ENCODE measurements at regions not wholly inside any gene's neighbourhood (a gene's known extent, or its start where the extent isn't known, plus 50 kb on each side); places are given as distances from the start of the nearest gene placed in this dataset.

DNA sequence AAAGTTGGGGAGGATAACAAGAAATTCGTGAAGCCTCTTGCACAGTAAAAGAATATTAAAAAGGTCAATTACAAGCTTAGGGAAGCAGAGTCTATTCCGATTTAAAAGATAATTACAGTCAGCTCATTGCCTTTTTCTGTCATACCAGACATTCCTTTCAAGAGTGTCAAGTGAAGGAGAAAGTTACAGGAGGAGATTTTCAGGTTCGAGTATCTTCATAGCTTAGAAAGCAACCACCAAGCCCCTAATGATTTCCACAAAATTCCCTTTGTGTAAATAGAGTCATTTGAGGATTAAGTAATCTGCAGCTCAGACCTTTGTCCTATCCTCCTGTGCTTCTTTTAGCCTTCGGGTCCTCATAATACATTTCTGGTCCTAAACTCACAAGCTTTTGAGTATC, 414.9 kb downstream of the CDH2 start:
- no peaks in the 10 kb centered on the region for H3K36me3 ChIP-seq (ENCODE audit: control insufficient read depth, insufficient read depth, low read length)
- no peak overlapping the region for H3K4me3 ChIP-seq (ENCODE audit: low read depth, low read length)
- H3K27me3 ChIP-seq (ENCODE audit: control insufficient read depth, insufficient read depth, low read length): no peaks in the 10 kb centered on the region
- H3K27ac ChIP-seq (ENCODE audit: low read depth, low read length): no peak overlapping the region
- H3K9ac ChIP-seq (ENCODE audit: low read length): no peak overlapping the region
- peaks cover 12% of the 10 kb centered on the region for H3K4me1 ChIP-seq (ENCODE audit: control insufficient read depth, insufficient read depth, low read length)
- no peaks in the 10 kb centered on the region for H3K9me3 ChIP-seq (ENCODE audit: control insufficient read depth, insufficient read depth, low read depth, low read length)

GRCh38 chr18:27752944-27753343, 424.0 kb downstream of the CDH2 start:
- H3K9me3 ChIP-seq (ENCODE audit: control insufficient read depth, insufficient read depth, low read depth, low read length): no peaks in the 10 kb centered on the region
- peaks cover 3% of the 10 kb centered on the region; the same call in 1 of the 2 replicates for H3K4me1 ChIP-seq (ENCODE audit: control insufficient read depth, insufficient read depth, low read length)
- H3K36me3 ChIP-seq (ENCODE audit: control insufficient read depth, insufficient read depth, low read length): no peaks in the 10 kb centered on the region
- H3K27ac ChIP-seq (ENCODE audit: low read depth, low read length): no peak overlapping the region
- H3K4me3 ChIP-seq (ENCODE audit: low read depth, low read length): no peak overlapping the region
- no peaks in the 10 kb centered on the region for H3K27me3 ChIP-seq (ENCODE audit: control insufficient read depth, insufficient read depth, low read length)
- H3K9ac ChIP-seq (ENCODE audit: low read length): no peak overlapping the region

DNA sequence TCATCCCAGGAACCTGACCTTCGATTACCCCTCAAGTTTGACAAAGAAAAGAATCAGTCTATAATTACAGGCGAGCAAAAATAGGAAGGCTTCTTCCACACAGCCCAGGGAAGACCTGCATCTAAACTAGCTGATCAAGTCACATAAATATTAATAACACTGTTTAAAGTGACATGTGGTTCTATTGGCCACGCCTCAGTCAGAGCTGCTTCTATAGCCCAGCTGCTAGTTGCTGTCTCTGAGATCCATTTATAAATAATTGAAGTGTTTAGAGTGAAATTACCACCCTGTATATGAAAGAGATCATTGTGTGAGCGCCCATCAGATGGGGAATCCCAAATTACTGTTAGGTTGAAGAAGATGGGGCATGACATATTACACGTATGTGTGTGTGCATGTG, 426.0 kb downstream of the CDH2 start:
- Histone ChIP-seq H3K36me3 (ENCODE audit: control insufficient read depth, insufficient read depth, low read length) (no peaks in the 10 kb centered on the region), H3K27me3 (ENCODE audit: control insufficient read depth, insufficient read depth, low read length) (no peaks in the 10 kb centered on the region), H3K4me3 (ENCODE audit: low read depth, low read length) (no peak overlapping the region), H3K9ac (ENCODE audit: low read length) (no peak overlapping the region), H3K4me1 (ENCODE audit: control insufficient read depth, insufficient read depth, low read length) (peaks cover 3% of the 10 kb centered on the region; the same call in 1 of the 2 replicates), H3K27ac (ENCODE audit: low read depth, low read length) (no peak overlapping the region), H3K9me3 (ENCODE audit: control insufficient read depth, insufficient read depth, low read depth, low read length) (no peaks in the 10 kb centered on the region)

GRCh38 chr18:27750014-27750413, 426.9 kb downstream of the CDH2 start:
- Histone ChIP-seq H3K4me3 (ENCODE audit: low read depth, low read length) (no peak overlapping the region), H3K4me1 (ENCODE audit: control insufficient read depth, insufficient read depth, low read length) (peaks cover 3% of the 10 kb centered on the region; the same call in 1 of the 2 replicates), H3K27ac (ENCODE audit: low read depth, low read length) (no peak overlapping the region)

DNA sequence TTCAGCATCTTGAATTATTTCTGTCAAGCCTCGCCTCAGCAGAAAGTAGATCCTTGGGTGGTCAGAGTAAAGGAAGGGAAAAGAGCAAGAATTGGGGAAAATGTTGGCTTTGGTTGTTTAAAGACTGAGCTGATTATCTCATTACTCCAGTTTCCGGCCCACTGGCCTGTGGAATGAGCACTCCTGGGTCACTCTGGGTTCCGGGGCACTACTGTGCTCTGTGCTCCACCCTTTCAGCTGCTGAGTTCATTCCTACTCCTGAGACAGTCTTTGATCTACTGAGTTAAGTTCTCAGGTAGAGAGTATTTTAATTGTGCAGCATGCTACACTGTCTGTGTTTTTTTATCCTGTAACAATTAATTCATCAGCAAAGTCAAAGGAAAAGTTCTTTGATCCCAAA, 427.7 kb downstream of the CDH2 start:
- Histone ChIP-seq H3K4me3 (ENCODE audit: low read depth, low read length) (no peak overlapping the region), H3K9ac (ENCODE audit: low read length) (no peak overlapping the region), H3K36me3 (ENCODE audit: control insufficient read depth, insufficient read depth, low read length) (no peaks in the 10 kb centered on the region), H3K27me3 (ENCODE audit: control insufficient read depth, insufficient read depth, low read length) (no peaks in the 10 kb centered on the region), H3K9me3 (ENCODE audit: control insufficient read depth, insufficient read depth, low read depth, low read length) (no peaks in the 10 kb centered on the region), H3K27ac (ENCODE audit: low read depth, low read length) (no peak overlapping the region), H3K4me1 (ENCODE audit: control insufficient read depth, insufficient read depth, low read length) (peaks cover 3% of the 10 kb centered on the region; the same call in 1 of the 2 replicates)

More at GRCh38 chr18:27750014-27750413, 426.9 kb downstream of the CDH2 start:
- H3K27me3 ChIP-seq (ENCODE audit: control insufficient read depth, insufficient read depth, low read length): no peaks in the 10 kb centered on the region
- H3K36me3 ChIP-seq (ENCODE audit: control insufficient read depth, insufficient read depth, low read length): no peaks in the 10 kb centered on the region
- H3K9ac ChIP-seq (ENCODE audit: low read length): no peak overlapping the region
- no peaks in the 10 kb centered on the region for H3K9me3 ChIP-seq (ENCODE audit: control insufficient read depth, insufficient read depth, low read depth, low read length)

DNA sequence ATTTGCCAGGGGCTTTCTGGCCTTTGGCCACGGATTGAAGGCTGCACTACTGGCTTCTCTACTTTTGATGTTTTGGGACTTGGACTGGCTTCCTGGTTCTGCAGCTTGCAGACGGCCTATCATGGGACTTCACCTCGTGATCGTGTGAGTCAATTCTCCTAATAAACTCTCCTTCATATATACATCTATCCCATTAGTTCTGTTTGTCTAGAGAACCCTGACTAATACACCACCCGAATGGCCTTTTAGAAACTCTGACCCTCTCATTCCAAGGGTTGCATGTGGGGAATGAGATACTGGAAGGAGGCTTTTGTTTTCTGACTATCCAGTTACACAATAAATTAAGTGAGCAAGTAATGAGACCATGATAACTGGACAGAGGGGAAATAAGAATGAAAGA, 430.7 kb downstream of the CDH2 start:
- peaks cover 3% of the 10 kb centered on the region; the same call in 1 of the 2 replicates for H3K4me1 ChIP-seq (ENCODE audit: control insufficient read depth, insufficient read depth, low read length)
- no peaks in the 10 kb centered on the region for H3K36me3 ChIP-seq (ENCODE audit: control insufficient read depth, insufficient read depth, low read length)
- H3K9ac ChIP-seq (ENCODE audit: low read length): no peak overlapping the region
- H3K27me3 ChIP-seq (ENCODE audit: control insufficient read depth, insufficient read depth, low read length): no peaks in the 10 kb centered on the region
- H3K9me3 ChIP-seq (ENCODE audit: control insufficient read depth, insufficient read depth, low read depth, low read length): no peaks in the 10 kb centered on the region
- no peak overlapping the region for H3K27ac ChIP-seq (ENCODE audit: low read depth, low read length)
- no peak overlapping the region for H3K4me3 ChIP-seq (ENCODE audit: low read depth, low read length)

DNA sequence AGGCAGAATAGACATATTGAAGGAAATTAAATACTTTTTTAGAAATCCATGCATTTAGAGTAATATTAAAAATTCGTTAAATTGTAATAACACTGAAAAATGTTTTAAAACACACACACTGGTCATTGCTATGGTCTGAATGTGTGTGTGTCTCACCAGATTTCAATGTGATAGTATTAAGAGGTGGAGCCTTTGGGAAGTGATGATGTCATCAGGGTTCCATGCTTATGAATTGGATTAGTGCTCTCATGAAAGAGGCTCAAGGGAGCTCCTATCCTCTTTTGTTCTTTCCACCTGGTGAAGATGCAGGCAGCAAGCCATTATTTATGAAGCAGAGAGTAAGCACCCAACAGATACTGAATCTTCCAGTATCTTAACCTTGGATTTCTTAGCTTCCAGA, 441.8 kb downstream of the CDH2 start:
- H3K27ac ChIP-seq (ENCODE audit: low read depth, low read length): no peak overlapping the region
- H3K4me3 ChIP-seq (ENCODE audit: low read depth, low read length): no peak overlapping the region
- no peaks in the 10 kb centered on the region for H3K4me1 ChIP-seq (ENCODE audit: control insufficient read depth, insufficient read depth, low read length)
- no peak overlapping the region for H3K9ac ChIP-seq (ENCODE audit: low read length)
- H3K36me3 ChIP-seq (ENCODE audit: control insufficient read depth, insufficient read depth, low read length): no peaks in the 10 kb centered on the region
- no peaks in the 10 kb centered on the region; the same call in 1 of the 2 replicates for H3K9me3 ChIP-seq (ENCODE audit: control insufficient read depth, insufficient read depth, low read depth, low read length)
- no peaks in the 10 kb centered on the region for H3K27me3 ChIP-seq (ENCODE audit: control insufficient read depth, insufficient read depth, low read length)

DNA sequence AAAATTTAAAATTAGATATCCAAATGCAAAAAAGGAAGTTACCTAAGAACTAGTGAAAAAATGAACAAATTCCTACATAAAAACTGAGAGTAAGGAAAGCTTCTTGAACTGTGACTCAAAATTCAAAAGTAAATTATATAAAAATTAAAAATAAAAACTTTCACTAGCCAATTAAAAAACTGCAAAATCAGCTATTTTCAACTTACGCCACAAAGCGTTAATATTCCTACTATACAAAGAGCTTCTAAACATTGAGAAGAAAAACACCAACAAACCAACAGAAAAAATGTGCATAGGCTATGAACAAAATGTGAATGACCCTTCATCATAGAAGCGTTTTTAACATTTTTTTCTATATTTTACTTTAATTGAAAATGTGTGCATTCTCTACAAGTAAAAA, 445.7 kb downstream of the CDH2 start:
- Histone ChIP-seq H3K27me3 (ENCODE audit: control insufficient read depth, insufficient read depth, low read length) (no peaks in the 10 kb centered on the region), H3K9ac (ENCODE audit: low read length) (no peak overlapping the region), H3K9me3 (ENCODE audit: control insufficient read depth, insufficient read depth, low read depth, low read length) (peaks cover 24% of the 10 kb centered on the region), H3K27ac (ENCODE audit: low read depth, low read length) (no peak overlapping the region), H3K36me3 (ENCODE audit: control insufficient read depth, insufficient read depth, low read length) (no peaks in the 10 kb centered on the region), H3K4me1 (ENCODE audit: control insufficient read depth, insufficient read depth, low read length) (no peaks in the 10 kb centered on the region), H3K4me3 (ENCODE audit: low read depth, low read length) (no peak overlapping the region)

GRCh38 chr18:27728659-27729058, 448.3 kb downstream of the CDH2 start:
- H3K4me1 ChIP-seq (ENCODE audit: control insufficient read depth, insufficient read depth, low read length): peaks cover 7% of the 10 kb centered on the region
- H3K9me3 ChIP-seq (ENCODE audit: control insufficient read depth, insufficient read depth, low read depth, low read length): peaks cover 27% of the 10 kb centered on the region
- H3K27ac ChIP-seq (ENCODE audit: low read depth, low read length): no peak overlapping the region
- H3K27me3 ChIP-seq (ENCODE audit: control insufficient read depth, insufficient read depth, low read length): no peaks in the 10 kb centered on the region
- H3K4me3 ChIP-seq (ENCODE audit: low read depth, low read length): no peak overlapping the region
- no peak overlapping the region for H3K9ac ChIP-seq (ENCODE audit: low read length)
- no peaks in the 10 kb centered on the region for H3K36me3 ChIP-seq (ENCODE audit: control insufficient read depth, insufficient read depth, low read length)

GRCh38 chr18:27724362-27724761, 452.6 kb downstream of the CDH2 start:
- H3K4me3 ChIP-seq (ENCODE audit: low read depth, low read length): no peak overlapping the region
- no peaks in the 10 kb centered on the region for H3K36me3 ChIP-seq (ENCODE audit: control insufficient read depth, insufficient read depth, low read length)
- H3K27ac ChIP-seq (ENCODE audit: low read depth, low read length): no peak overlapping the region
- H3K9ac ChIP-seq (ENCODE audit: low read length): no peak overlapping the region
- peaks cover 12% of the 10 kb centered on the region for H3K4me1 ChIP-seq (ENCODE audit: control insufficient read depth, insufficient read depth, low read length)
- H3K27me3 ChIP-seq (ENCODE audit: control insufficient read depth, insufficient read depth, low read length): no peaks in the 10 kb centered on the region
- H3K9me3 ChIP-seq (ENCODE audit: control insufficient read depth, insufficient read depth, low read depth, low read length): peaks cover 20% of the 10 kb centered on the region

GRCh38 chr18:27723168-27723567, 453.8 kb downstream of the CDH2 start:
- H3K27ac ChIP-seq (ENCODE audit: low read depth, low read length): no peak overlapping the region

GRCh38 chr18:27719680-27720079, 457.2 kb downstream of the CDH2 start:
- H3K9ac ChIP-seq (ENCODE audit: low read length): no peak overlapping the region
- H3K9me3 ChIP-seq (ENCODE audit: control insufficient read depth, insufficient read depth, low read depth, low read length): no peaks in the 10 kb centered on the region; the same call in 1 of the 2 replicates
- no peaks in the 10 kb centered on the region for H3K27me3 ChIP-seq (ENCODE audit: control insufficient read depth, insufficient read depth, low read length)
- no peaks in the 10 kb centered on the region for H3K36me3 ChIP-seq (ENCODE audit: control insufficient read depth, insufficient read depth, low read length)
- H3K4me1 ChIP-seq (ENCODE audit: control insufficient read depth, insufficient read depth, low read length): peaks cover 28% of the 10 kb centered on the region
- no peak overlapping the region for H3K4me3 ChIP-seq (ENCODE audit: low read depth, low read length)
- no peak overlapping the region for H3K27ac ChIP-seq (ENCODE audit: low read depth, low read length)

More at GRCh38 chr18:27723168-27723567, 453.8 kb downstream of the CDH2 start:
- no peaks in the 10 kb centered on the region for H3K27me3 ChIP-seq (ENCODE audit: control insufficient read depth, insufficient read depth, low read length)
- no peak overlapping the region for H3K4me3 ChIP-seq (ENCODE audit: low read depth, low read length)
- H3K36me3 ChIP-seq (ENCODE audit: control insufficient read depth, insufficient read depth, low read length): no peaks in the 10 kb centered on the region
- H3K4me1 ChIP-seq (ENCODE audit: control insufficient read depth, insufficient read depth, low read length): peaks cover 16% of the 10 kb centered on the region
- peaks cover 9% of the 10 kb centered on the region for H3K9me3 ChIP-seq (ENCODE audit: control insufficient read depth, insufficient read depth, low read depth, low read length)
- no peak overlapping the region for H3K9ac ChIP-seq (ENCODE audit: low read length)

Measured in HUES6 (cell line).